Gastrocnemius medialis (tissue), 4 donors: ENCODE measurements at regions not wholly inside any gene's neighbourhood (a gene's known extent, or its start where the extent isn't known, plus 50 kb on each side); places are given as distances from the start of the nearest gene placed in this dataset.

Experiments
- ATAC-seq, 2 donors: fragments of 150-250 bp; one replicate each; pipeline ENCODE4 v1.9.1; 2016
- DNase-seq, 2 donors: peaks; one replicate each; pipeline ENCODE4 v3.0.0-alpha.2; 2019
- H3K27ac ChIP-seq, 4 donors: fragments of 200-600 bp; sonication (generic); 1 replicate in 1 of 4; 2 replicates in 3 of 4; pipeline ENCODE4 v1.5.1; 2016 to 2018; ENCODE audit warnings: mild to moderate bottlenecking in 2 of 4, moderate library complexity in 1 of 4
- H3K27me3 ChIP-seq, 3 donors: fragments of 200-600 bp; sonication (generic) in 2 of 3; 1 replicate in 1 of 3; 2 replicates in 2 of 3; pipeline versions ENCODE4 v1.5.1 to v1.6.0; 2016 to 2019; ENCODE audit warnings: mild to moderate bottlenecking in 1 of 3, moderate library complexity in 1 of 3
- H3K36me3 ChIP-seq, 2 donors: fragments of 200-600 bp; sonication (generic) in 1 of 2; one replicate each; pipeline ENCODE4 v1.5.1; 2017 to 2018
- H3K4me1 ChIP-seq, 2 donors: fragments of 200-600 bp; sonication (generic) in 1 of 2; one replicate each; pipeline ENCODE4 v1.5.1; 2016 to 2017; ENCODE audit warnings: mild to moderate bottlenecking in 2 of 2
- H3K4me3 ChIP-seq, 4 donors: fragments of 200-600 bp; sonication (generic) in 3 of 4; 1 replicate in 1 of 4; 2 replicates in 3 of 4; pipeline ENCODE4 v1.5.1; 2016 to 2019; ENCODE audit warnings: mild to moderate bottlenecking in 2 of 4
- H3K9me3 ChIP-seq, 3 donors: fragments of 200-600 bp; sonication (generic) in 2 of 3; 1 replicate in 1 of 3; 2 replicates in 2 of 3; pipeline ENCODE4 v1.5.1; 2016 to 2019
- CTCF ChIP-seq, 5 experiments: fragments of 450-650 bp in 3 of 5; fragments of 200-600 bp in 2 of 5; sonication (generic) in 2 of 5; IDR thresholded peaks in 4 of 5; conservative IDR thresholded peaks in 1 of 5; 1 replicate in 4 of 5; 2 replicates in 1 of 5; pipeline ENCODE4 v1.5.1; 2016 to 2019; ENCODE audit warnings: antibody characterized with exemption in 5 of 5, mild to moderate bottlenecking in 3 of 5, moderate library complexity in 3 of 5
- POLR2A ChIP-seq, 2 donors: fragments of 450-650 bp; IDR thresholded peaks; one replicate each; pipeline ENCODE4 v1.6.1; 2017; ENCODE audit warnings: antibody characterized with exemption in 2 of 2, mild to moderate bottlenecking in 2 of 2, moderate library complexity in 2 of 2
- in situ Hi-C, 4 donors: fragments of 200-750 bp; cut with MboI; loops; one replicate each; pipeline versions ENCODE4 v1.15.0 to v1.8.0; 2017; ENCODE audit warnings: low sequenced_read_pairs in 4 of 4
- intact Hi-C: fragments of 100-400 bp; cut with DNase I; formaldehyde crosslinking; loops from one replicate; pipeline ENCODE4 v1.15.1; 2023; ENCODE audit warnings: low total_unique reads

- Histone ChIP-seq H3K4me3 (no peak overlapping the region), H3K36me3 (no peaks in the 10 kb centered on the region), H3K27ac (no peak overlapping the region), H3K4me1 (no peaks in the 10 kb centered on the region), H3K27me3 (no peaks in the 10 kb centered on the region), H3K9me3 (no peaks in the 10 kb centered on the region)
- TF ChIP-seq POLR2A (IDR thresholded peaks at IDR 0.05) (no peak), CTCF (IDR thresholded peaks at IDR 0.05 in 4 of 5, conservative IDR thresholded peaks at IDR 0.05 in 1 of 5) (no peak)
- in situ Hi-C loops (no loop called here), intact Hi-C loops (no loop called here)
- DNase-seq (no peak), ATAC-seq (no peak)
Observed at GRCh38 chr1:215466361-215466760, 100.7 kb upstream of the KCTD3 start.

GRCh38 chr1:215471463-215471862 lies 95.6 kb upstream of the KCTD3 start:
- in situ Hi-C loops (no loop called here), intact Hi-C loops (no loop called here)

GRCh38 chr1:215472723-215473122 lies 94.4 kb upstream of the KCTD3 start:
- no peak for DNase-seq
- H3K27ac ChIP-seq = no peak overlapping the region
- H3K4me3 ChIP-seq = no peak overlapping the region
- no peaks in the 10 kb centered on the region for H3K27me3 ChIP-seq
- H3K36me3 ChIP-seq = no peaks in the 10 kb centered on the region
- intact Hi-C loops (no loop called here), in situ Hi-C loops (no loop called here)
- no peaks in the 10 kb centered on the region for H3K9me3 ChIP-seq
- TF ChIP-seq POLR2A (IDR thresholded peaks at IDR 0.05) (no peak), CTCF (IDR thresholded peaks at IDR 0.05 in 4 of 5, conservative IDR thresholded peaks at IDR 0.05 in 1 of 5) (no peak)
- H3K4me1 ChIP-seq = no peaks in the 10 kb centered on the region
- ATAC-seq = no peak

More at GRCh38 chr1:215471463-215471862, 95.6 kb upstream of the KCTD3 start:
- no peaks in the 10 kb centered on the region for H3K27me3 ChIP-seq
- H3K36me3 ChIP-seq = no peaks in the 10 kb centered on the region
- H3K27ac ChIP-seq = no peak overlapping the region
- no peaks in the 10 kb centered on the region for H3K9me3 ChIP-seq
- no peaks in the 10 kb centered on the region for H3K4me1 ChIP-seq
- no peak for DNase-seq
- TF ChIP-seq POLR2A (IDR thresholded peaks at IDR 0.05) = no peak
- TF ChIP-seq CTCF (IDR thresholded peaks at IDR 0.05 in 4 of 5, conservative IDR thresholded peaks at IDR 0.05 in 1 of 5) = no peak
- ATAC-seq = no peak
- H3K4me3 ChIP-seq = no peak overlapping the region

GRCh38 chr1:215473943-215474342 lies 93.2 kb upstream of the KCTD3 start:
- TF ChIP-seq CTCF (IDR thresholded peaks at IDR 0.05 in 4 of 5, conservative IDR thresholded peaks at IDR 0.05 in 1 of 5) = no peak
- TF ChIP-seq POLR2A (IDR thresholded peaks at IDR 0.05) = no peak
- DNase-seq = no peak
- H3K4me3 ChIP-seq = no peak overlapping the region
- intact Hi-C loops (no loop called here), in situ Hi-C loops (no loop called here)
- no peak for ATAC-seq
- H3K36me3 ChIP-seq = no peaks in the 10 kb centered on the region
- no peak overlapping the region for H3K27ac ChIP-seq
- no peaks in the 10 kb centered on the region for H3K27me3 ChIP-seq
- H3K9me3 ChIP-seq = no peaks in the 10 kb centered on the region
- no peaks in the 10 kb centered on the region for H3K4me1 ChIP-seq

- in situ Hi-C loops = no loop called here
- no peaks in the 10 kb centered on the region for H3K36me3 ChIP-seq
- TF ChIP-seq CTCF (IDR thresholded peaks at IDR 0.05 in 4 of 5, conservative IDR thresholded peaks at IDR 0.05 in 1 of 5) (no peak), POLR2A (IDR thresholded peaks at IDR 0.05) (no peak)
- no peaks in the 10 kb centered on the region for H3K4me1 ChIP-seq
- intact Hi-C loops = no loop called here
- no peaks in the 10 kb centered on the region for H3K27me3 ChIP-seq
- H3K27ac ChIP-seq = no peak overlapping the region
- no peaks in the 10 kb centered on the region for H3K9me3 ChIP-seq
- DNase-seq (no peak), ATAC-seq (no peak)
- no peak overlapping the region for H3K4me3 ChIP-seq
Observed at GRCh38 chr1:215474940-215475339, 92.2 kb upstream of the KCTD3 start.
